ENCODE measurements at regions not wholly inside any gene's neighbourhood (a gene's known extent, or its start where the extent isn't known, plus 50 kb on each side); places are given as distances from the start of the nearest gene placed in this dataset.

DNA sequence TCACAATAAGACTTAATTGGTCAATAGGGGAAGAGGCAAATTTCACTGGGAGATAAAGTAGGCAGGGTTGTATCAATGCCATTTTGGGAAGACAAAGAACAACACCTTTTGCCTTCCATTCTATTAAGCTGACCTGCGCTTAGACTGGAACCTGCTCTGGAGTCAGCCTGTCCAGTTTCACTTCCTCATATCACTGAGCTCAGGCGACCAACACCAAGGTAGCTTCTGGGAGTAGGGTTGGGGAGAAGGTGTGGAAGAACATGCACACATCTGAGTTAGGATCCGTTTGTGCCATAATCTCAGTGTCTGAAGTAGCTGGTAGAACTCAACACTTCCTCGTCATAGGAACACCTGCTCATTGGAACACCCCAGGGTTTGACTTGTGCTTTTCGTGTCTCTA, 527.4 kb upstream of the IGFBP3 start:
- ChIA-PET CTCF (no interaction called here), POLR2A (no interaction called here)
- Histone ChIP-seq H3K79me2 (ENCODE audit: control insufficient read depth, insufficient read depth, low read length) (no peaks in the 10 kb centered on the region), H3K27me3 (replicated peaks in 1 of 4; ENCODE audit: control extremely low read depth in 1 of 4, control insufficient read depth in 3 of 4, insufficient read depth in 4 of 4, low read length in 3 of 4) (no peaks in the 10 kb centered on the region), H4K20me1 (ENCODE audit: control insufficient read depth, insufficient read depth, low read length, poor library complexity, severe bottlenecking) (no peaks in the 10 kb centered on the region), H3K27ac (ENCODE audit: low read length in 2 of 2) (no peak overlapping the region), H3K4me1 (ENCODE audit: control insufficient read depth in 2 of 2, insufficient read depth in 2 of 2, low read length in 2 of 2) (no peaks in the 10 kb centered on the region), H3K9me3 (ENCODE audit: control extremely low read depth in 1 of 3, control insufficient read depth in 2 of 3, insufficient read depth in 1 of 3, low read length in 2 of 3) (no peaks in the 10 kb centered on the region), H3K4me3 (ENCODE audit: control extremely low read depth in 1 of 5, extremely low read depth in 1 of 5, insufficient read depth in 1 of 5, low read depth in 2 of 5, low read length in 4 of 5) (no peak overlapping the region), H2AFZ (ENCODE audit: insufficient read depth, low read depth, low read length, poor library complexity, severe bottlenecking) (no peak overlapping the region), H3K4me2 (replicated peaks; ENCODE audit: low read depth, low read length, poor library complexity, severe bottlenecking) (no peak overlapping the region), H3K36me3 (replicated peaks in 1 of 2; ENCODE audit: control extremely low read depth in 1 of 2, control insufficient read depth in 1 of 2, extremely low read depth in 1 of 2, insufficient read depth in 2 of 2, low read length in 1 of 2) (no peaks in the 10 kb centered on the region), H3K9ac (ENCODE audit: low read length) (no peak overlapping the region)
- Mint-ChIP-seq H3K4me1 (no peaks in the 10 kb centered on the region), H3K27ac (no peak overlapping the region), H3K27me3 (no peaks in the 10 kb centered on the region), H3K4me3 (no peak overlapping the region), H3K9me3 (ENCODE audit: insufficient read depth) (peaks cover 12% of the 10 kb centered on the region)
- intact Hi-C loops (cut with micrococcal nuclease), result no loop called here
- no peak for DNase-seq
- WGBS (ENCODE audit: insufficient coverage), result 89% methylated on average over 3 of the region's 5 CpGs
- TF ChIP-seq CTCF (IDR thresholded peaks at IDR 0.05), result no peak
- no peak for TF ChIP-seq EZH2 (IDR thresholded peaks at IDR 0.05; ENCODE audit: borderline replicate concordance, insufficient read depth, low read depth, low read length, poor library complexity, severe bottlenecking)
- ATAC-seq (ENCODE audit: low read depth), result no peak

DNA sequence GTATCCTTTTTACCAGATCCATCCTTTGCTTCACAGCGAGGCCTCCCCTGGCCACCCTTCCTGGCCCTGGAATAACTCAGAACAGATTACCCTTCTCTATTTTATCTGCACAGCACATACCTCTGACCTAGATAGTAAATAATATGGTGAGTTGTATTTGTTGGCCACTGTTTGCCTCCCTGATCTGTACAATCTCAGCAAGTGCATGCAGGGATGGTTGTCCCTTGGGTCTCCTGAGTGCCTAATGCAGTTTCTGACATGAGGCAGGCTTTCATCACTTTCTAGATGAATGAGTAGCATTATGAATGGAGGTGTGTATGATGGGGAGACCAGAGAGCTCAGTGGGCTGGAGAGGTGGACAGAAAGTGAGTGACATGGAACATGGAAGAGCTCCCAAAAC, 525.1 kb upstream of the IGFBP3 start:
- H3K4me2 ChIP-seq (replicated peaks; ENCODE audit: low read depth, low read length, poor library complexity, severe bottlenecking), result no peak overlapping the region
- Mint-ChIP-seq H3K4me1 (no peaks in the 10 kb centered on the region), H3K4me3 (no peak overlapping the region), H3K27me3 (no peaks in the 10 kb centered on the region), H3K9me3 (ENCODE audit: insufficient read depth) (peaks cover 6% of the 10 kb centered on the region), H3K27ac (no peak overlapping the region)
- H3K27me3 ChIP-seq (replicated peaks in 1 of 4; ENCODE audit: control extremely low read depth in 1 of 4, control insufficient read depth in 3 of 4, insufficient read depth in 4 of 4, low read length in 3 of 4), result no peaks in the 10 kb centered on the region
- no peak overlapping the region for H3K9ac ChIP-seq (ENCODE audit: low read length)
- H2AFZ ChIP-seq (ENCODE audit: insufficient read depth, low read depth, low read length, poor library complexity, severe bottlenecking), result no peak overlapping the region
- intact Hi-C loops (cut with micrococcal nuclease), result no loop called here
- WGBS (ENCODE audit: insufficient coverage), result no CpG with 5 or more reads among the region's 1 CpG
- H4K20me1 ChIP-seq (ENCODE audit: control insufficient read depth, insufficient read depth, low read length, poor library complexity, severe bottlenecking), result no peaks in the 10 kb centered on the region
- no peaks in the 10 kb centered on the region for H3K9me3 ChIP-seq (ENCODE audit: control extremely low read depth in 1 of 3, control insufficient read depth in 2 of 3, insufficient read depth in 1 of 3, low read length in 2 of 3)
- DNase-seq (no peak), ATAC-seq (ENCODE audit: low read depth) (no peak)
- no peaks in the 10 kb centered on the region for H3K36me3 ChIP-seq (replicated peaks in 1 of 2; ENCODE audit: control extremely low read depth in 1 of 2, control insufficient read depth in 1 of 2, extremely low read depth in 1 of 2, insufficient read depth in 2 of 2, low read length in 1 of 2)
- H3K4me1 ChIP-seq (ENCODE audit: control insufficient read depth in 2 of 2, insufficient read depth in 2 of 2, low read length in 2 of 2), result no peaks in the 10 kb centered on the region
- POLR2A ChIA-PET, result no interaction called here
- no peaks in the 10 kb centered on the region for H3K79me2 ChIP-seq (ENCODE audit: control insufficient read depth, insufficient read depth, low read length)
- no peak overlapping the region for H3K4me3 ChIP-seq (ENCODE audit: control extremely low read depth in 1 of 5, extremely low read depth in 1 of 5, insufficient read depth in 1 of 5, low read depth in 2 of 5, low read length in 4 of 5)
- CTCF ChIA-PET, result no interaction called here
- TF ChIP-seq CTCF (IDR thresholded peaks at IDR 0.05) (no peak), EZH2 (IDR thresholded peaks at IDR 0.05; ENCODE audit: borderline replicate concordance, insufficient read depth, low read depth, low read length, poor library complexity, severe bottlenecking) (no peak)
- no peak overlapping the region for H3K27ac ChIP-seq (ENCODE audit: low read length in 2 of 2)
